Body of pancreas (tissue), 4 donors: ENCODE measurements at regions not wholly inside any gene's neighbourhood (a gene's known extent, or its start where the extent isn't known, plus 50 kb on each side); places are given as distances from the start of the nearest gene placed in this dataset.

Source experiments
- ATAC-seq: fragments of 150-250 bp; one replicate; pipeline ENCODE4 v1.9.1; 2016
- DNase-seq, 4 donors: peaks; one replicate each; pipeline ENCODE4 v3.0.0-alpha.2; 2019
- H3K27ac ChIP-seq, 4 donors: fragments of 200-600 bp; sonication (generic); 1 replicate in 3 of 4; 2 replicates in 1 of 4; pipeline versions ENCODE4 v1.5.1 to v1.6.1; 2016 to 2019; ENCODE audit warnings: mild to moderate bottlenecking in 1 of 4, mixed read lengths in 1 of 4, moderate library complexity in 1 of 4
- H3K27me3 ChIP-seq, 2 donors: fragments of 200-600 bp; sonication (generic); one replicate each; pipeline ENCODE4 v1.6.0; 2016; ENCODE audit warnings: mild to moderate bottlenecking in 1 of 2
- H3K36me3 ChIP-seq, 2 donors: fragments of 200-600 bp; sonication (generic); replicated peaks in 1 of 2; 2 replicates each; pipeline ENCODE4 v1.5.1; 2016; ENCODE audit warnings: low read depth in 2 of 2; ENCODE audit not compliant: insufficient read depth in 1 of 2
- H3K4me1 ChIP-seq: fragments of 200-600 bp; sonication (generic); one replicate; pipeline ENCODE4 v1.6.0; 2016
- H3K4me3 ChIP-seq, 2 donors: fragments of 200-600 bp; sonication (generic); 1 replicate in 1 of 2; 2 replicates in 1 of 2; pipeline ENCODE4 v1.5.1; 2016 to 2019
- H3K9me3 ChIP-seq, 3 donors: fragments of 200-600 bp; sonication (generic); 1 replicate in 2 of 3; 2 replicates in 1 of 3; pipeline ENCODE4 v1.5.1; 2016
- CTCF ChIP-seq, 7 experiments: fragments of 450-650 bp in 4 of 7; fragments of 200-600 bp in 3 of 7; sonication (generic) in 3 of 7; IDR thresholded peaks; one replicate each; pipeline ENCODE4 v1.5.1; 2016 to 2019; ENCODE audit warnings: antibody characterized with exemption in 7 of 7
- POLR2A ChIP-seq, 3 donors: fragments of 450-650 bp; IDR thresholded peaks; one replicate each; pipeline ENCODE4 v1.6.1; 2016; ENCODE audit warnings: antibody characterized with exemption in 3 of 3, mild to moderate bottlenecking in 2 of 3
- WGBS, 2 donors: methylation state at CpG; one replicate each; pipeline ENCODE4 v1.1.5; 2017; 5-methylcytosine and 5-hydroxymethylcytosine counted together
- intact Hi-C: fragments of 100-400 bp; cut with DNase I; formaldehyde crosslinking; loops from one replicate; pipeline ENCODE4 v1.15.1; 2023

- Histone ChIP-seq H3K9me3 (no peaks in the 10 kb centered on the region), H3K27me3 (no peaks in the 10 kb centered on the region), H3K4me3 (no peak overlapping the region), H3K4me1 (no peaks in the 10 kb centered on the region), H3K27ac (no peak overlapping the region), H3K36me3 (no peaks in the 10 kb centered on the region)
- WGBS, 2 donors: 43 to 66% methylated on average over 5 of the region's 5 CpGs
- TF ChIP-seq POLR2A (IDR thresholded peaks at IDR 0.05) (no peak), CTCF (IDR thresholded peaks at IDR 0.05) (no peak)
- intact Hi-C loops: no loop called here
- no peak for DNase-seq
- ATAC-seq: no peak
These were observed 193.5 kb upstream of the ANKFN1 start for GRCh38 chr17:55959756-55960155.

- H3K27ac ChIP-seq: no peak overlapping the region
- ATAC-seq: no peak
- DNase-seq: no peak
- no peaks in the 10 kb centered on the region for H3K36me3 ChIP-seq
- no peaks in the 10 kb centered on the region for H3K27me3 ChIP-seq
- intact Hi-C loops: no loop called here
- TF ChIP-seq CTCF (IDR thresholded peaks at IDR 0.05) (no peak), POLR2A (IDR thresholded peaks at IDR 0.05) (no peak)
- 72% methylated on average over 3 of the region's 3 CpGs for WGBS, 2 donors
- H3K4me3 ChIP-seq: no peak overlapping the region
- H3K9me3 ChIP-seq: no peaks in the 10 kb centered on the region
- H3K4me1 ChIP-seq: no peaks in the 10 kb centered on the region
These were observed 191.9 kb upstream of the ANKFN1 start for GRCh38 chr17:55961386-55961785.

- intact Hi-C loops: no loop called here
- Histone ChIP-seq H3K4me1 (no peaks in the 10 kb centered on the region), H3K4me3 (no peak overlapping the region), H3K9me3 (no peaks in the 10 kb centered on the region), H3K36me3 (no peaks in the 10 kb centered on the region), H3K27me3 (no peaks in the 10 kb centered on the region), H3K27ac (no peak overlapping the region)
- TF ChIP-seq CTCF (IDR thresholded peaks at IDR 0.05): no peak
- TF ChIP-seq POLR2A (IDR thresholded peaks at IDR 0.05): no peak
- ATAC-seq: no peak
- WGBS, 2 donors: 22 to 36% methylated on average over 6 of the region's 6 CpGs
- peak in 2 of 4 donors; percentile 6 to 8 for DNase-seq
These were observed 190.3 kb upstream of the ANKFN1 start for GRCh38 chr17:55962951-55963401.

- Histone ChIP-seq H3K9me3 (no peaks in the 10 kb centered on the region), H3K4me1 (no peaks in the 10 kb centered on the region), H3K4me3 (no peak overlapping the region), H3K36me3 (no peaks in the 10 kb centered on the region), H3K27me3 (no peaks in the 10 kb centered on the region), H3K27ac (no peak overlapping the region)
- 85% methylated on average over 4 to 5 of the region's 5 CpGs for WGBS, 2 donors
- DNase-seq (no peak), ATAC-seq (no peak)
- TF ChIP-seq CTCF (IDR thresholded peaks at IDR 0.05): no peak
- no peak for TF ChIP-seq POLR2A (IDR thresholded peaks at IDR 0.05)
- intact Hi-C loops: no loop called here
These were observed 189.1 kb upstream of the ANKFN1 start for GRCh38 chr17:55964191-55964590.

- TF ChIP-seq CTCF (IDR thresholded peaks at IDR 0.05) (no peak), POLR2A (IDR thresholded peaks at IDR 0.05) (no peak)
- no peaks in the 10 kb centered on the region for H3K4me1 ChIP-seq
- H3K27me3 ChIP-seq: no peaks in the 10 kb centered on the region
- no peak for DNase-seq
- no peak for ATAC-seq
- no peaks in the 10 kb centered on the region for H3K36me3 ChIP-seq
- H3K4me3 ChIP-seq: no peak overlapping the region
- intact Hi-C loops: no loop called here
- no peak overlapping the region for H3K27ac ChIP-seq
- no peaks in the 10 kb centered on the region for H3K9me3 ChIP-seq
These were observed 188.2 kb upstream of the ANKFN1 start for GRCh38 chr17:55965051-55965450.
